ENCODE measurements at regions not wholly inside any gene's neighbourhood (a gene's known extent, or its start where the extent isn't known, plus 50 kb on each side); places are given as distances from the start of the nearest gene placed in this dataset.

DNA sequence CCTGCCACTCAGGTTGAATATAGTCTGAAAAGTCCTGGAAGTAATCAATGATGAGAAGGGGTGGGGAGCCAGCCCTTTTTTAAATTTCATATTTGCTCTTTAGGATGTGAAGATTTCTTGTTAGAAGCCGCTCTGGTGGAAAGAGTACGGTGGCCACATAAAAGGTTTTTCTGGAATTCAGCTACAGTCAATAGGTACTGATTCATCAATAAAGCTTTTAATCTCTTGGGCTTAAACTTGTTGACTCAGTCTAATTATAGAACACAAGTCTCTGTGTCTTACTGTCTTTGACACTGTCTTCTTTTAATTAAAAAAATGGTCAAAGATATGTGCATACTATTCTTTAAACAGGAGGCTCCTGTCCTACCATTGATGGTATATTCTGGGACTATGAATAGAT lies 99.9 kb upstream of the TP63 start:
- Mint-ChIP-seq H3K36me3 (ENCODE audit: low read depth) (peaks cover 5% of the 10 kb centered on the region), H3K4me3 (peak overlapping the region; percentile 48), H3K27ac (peak overlapping the region; percentile 95), H3K27me3 (no peaks in the 10 kb centered on the region), H3K4me1 (peaks cover 17% of the 10 kb centered on the region), H3K9me3 (no peaks in the 10 kb centered on the region)
- ATAC-seq (replicated peaks) = no peak

DNA sequence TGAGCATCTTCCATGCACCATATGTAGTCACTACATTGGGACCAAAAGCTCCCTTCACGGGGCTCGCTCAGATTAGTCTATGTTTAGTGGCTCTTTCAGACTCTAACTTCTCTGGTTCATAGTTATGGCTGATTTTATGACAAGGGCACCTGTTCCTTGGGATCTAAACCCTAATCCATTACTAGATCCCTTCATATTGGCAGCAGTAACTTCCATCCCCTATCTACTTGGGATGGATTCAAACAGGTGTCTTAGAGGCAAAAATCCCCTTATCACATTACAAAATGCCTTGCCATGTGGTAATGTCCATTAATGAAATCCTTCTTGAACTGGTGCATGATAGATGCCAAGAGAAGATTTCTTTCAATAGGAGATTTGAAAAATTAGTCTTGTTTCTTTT lies 96.7 kb upstream of the TP63 start:
- ATAC-seq (replicated peaks) = no peak
- H3K9me3 Mint-ChIP-seq = no peaks in the 10 kb centered on the region
- H3K27me3 Mint-ChIP-seq = no peaks in the 10 kb centered on the region
- H3K36me3 Mint-ChIP-seq (ENCODE audit: low read depth) = peaks cover 5% of the 10 kb centered on the region
- no peak overlapping the region for H3K4me3 Mint-ChIP-seq
- H3K27ac Mint-ChIP-seq = no peak overlapping the region
- peaks cover 23% of the 10 kb centered on the region for H3K4me1 Mint-ChIP-seq

DNA sequence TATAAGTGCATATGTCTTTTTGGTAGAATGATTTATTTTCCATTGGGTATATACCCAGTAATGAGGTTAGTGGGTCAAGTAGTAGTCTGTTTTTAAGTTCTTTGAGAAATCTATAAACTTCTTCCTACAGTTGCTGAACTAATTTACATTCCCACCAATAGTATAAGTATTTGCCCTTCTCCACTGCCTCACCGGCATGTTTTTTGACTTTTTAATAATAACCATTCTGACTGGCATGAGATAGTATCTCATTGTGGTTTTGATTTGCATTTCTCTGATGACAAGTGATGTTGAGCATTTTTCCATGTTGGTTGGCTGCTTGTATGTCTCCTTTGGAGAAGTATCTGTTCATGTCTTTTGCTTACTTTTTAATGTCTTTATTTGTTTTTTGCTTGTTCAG lies 94.1 kb upstream of the TP63 start:
- H3K36me3 Mint-ChIP-seq (ENCODE audit: low read depth) = no peaks in the 10 kb centered on the region
- no peak overlapping the region for H3K4me3 Mint-ChIP-seq
- H3K9me3 Mint-ChIP-seq = no peaks in the 10 kb centered on the region
- peak; percentile 78 for ATAC-seq (replicated peaks)
- peak overlapping the region; percentile 25 for H3K27ac Mint-ChIP-seq
- peaks cover 9% of the 10 kb centered on the region for H3K4me1 Mint-ChIP-seq
- no peaks in the 10 kb centered on the region for H3K27me3 Mint-ChIP-seq

DNA sequence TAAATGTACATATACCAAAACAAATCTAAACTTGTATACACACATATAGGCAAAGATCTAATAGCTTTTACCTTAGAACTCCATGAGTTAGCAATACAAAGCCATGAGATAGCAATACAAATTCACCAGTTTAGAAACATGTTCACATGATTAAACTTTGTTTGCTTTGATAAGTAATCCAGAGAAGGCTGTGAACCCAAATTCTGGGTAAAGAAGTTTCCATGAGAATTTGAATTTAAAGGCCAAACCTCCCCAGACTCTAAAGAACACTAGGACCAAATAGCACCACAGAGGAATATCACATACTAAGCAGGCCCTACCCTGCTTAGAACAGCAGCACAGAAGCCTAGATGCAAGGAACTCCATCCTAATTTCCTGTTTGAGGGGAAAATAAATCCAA lies 83.7 kb upstream of the TP63 start:
- no peaks in the 10 kb centered on the region for H3K36me3 Mint-ChIP-seq (ENCODE audit: low read depth)
- no peak overlapping the region for H3K4me3 Mint-ChIP-seq
- ATAC-seq (replicated peaks) = no peak
- no peaks in the 10 kb centered on the region for H3K27me3 Mint-ChIP-seq
- no peak overlapping the region for H3K27ac Mint-ChIP-seq
- H3K4me1 Mint-ChIP-seq = no peaks in the 10 kb centered on the region
- H3K9me3 Mint-ChIP-seq = peaks cover 27% of the 10 kb centered on the region

DNA sequence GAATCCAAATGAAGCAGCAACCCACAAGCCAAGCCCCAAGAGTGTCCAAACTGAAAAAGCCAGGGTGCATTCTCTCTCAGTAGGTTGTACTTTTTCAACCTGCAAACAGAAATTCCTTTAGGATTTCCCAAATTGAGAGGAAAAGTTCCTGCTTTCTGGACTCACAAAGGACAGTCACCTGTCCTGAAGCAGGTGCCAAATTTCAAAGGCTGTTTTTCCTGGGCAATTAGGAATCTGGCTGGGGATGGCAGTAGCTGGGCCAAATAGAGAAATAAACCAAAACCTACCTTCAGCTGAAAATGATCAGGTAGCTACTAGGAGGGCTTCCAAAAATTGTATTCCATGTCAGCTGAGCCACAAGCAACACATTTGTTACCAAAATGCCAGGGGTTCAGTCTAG lies 83.1 kb upstream of the TP63 start:
- Mint-ChIP-seq H3K4me1 (no peaks in the 10 kb centered on the region), H3K36me3 (ENCODE audit: low read depth) (no peaks in the 10 kb centered on the region), H3K4me3 (no peak overlapping the region), H3K27me3 (no peaks in the 10 kb centered on the region), H3K9me3 (peaks cover 27% of the 10 kb centered on the region), H3K27ac (no peak overlapping the region)
- no peak for ATAC-seq (replicated peaks)

DNA sequence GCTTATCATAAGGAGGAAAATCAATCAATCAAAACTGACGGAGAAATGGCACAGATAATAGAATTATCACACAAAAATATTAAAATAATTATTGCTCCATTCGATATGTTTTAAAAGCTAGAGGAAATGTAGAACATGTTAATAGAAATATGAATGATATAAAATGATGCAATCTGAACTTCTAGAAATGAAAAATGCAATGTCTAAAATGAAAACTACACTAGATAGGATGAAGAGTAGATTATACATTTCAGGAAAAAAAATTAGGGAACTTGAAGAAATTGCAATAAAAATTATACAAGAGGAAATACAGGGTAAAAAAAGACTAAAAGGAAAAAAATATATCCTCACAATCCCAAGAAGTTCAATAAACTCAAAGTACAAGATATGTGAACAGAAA lies 80.2 kb upstream of the TP63 start:
- Mint-ChIP-seq H3K4me1 (no peaks in the 10 kb centered on the region), H3K27me3 (no peaks in the 10 kb centered on the region), H3K36me3 (ENCODE audit: low read depth) (no peaks in the 10 kb centered on the region), H3K27ac (no peak overlapping the region), H3K4me3 (no peak overlapping the region), H3K9me3 (peaks cover 23% of the 10 kb centered on the region)
- ATAC-seq (replicated peaks) = no peak

DNA sequence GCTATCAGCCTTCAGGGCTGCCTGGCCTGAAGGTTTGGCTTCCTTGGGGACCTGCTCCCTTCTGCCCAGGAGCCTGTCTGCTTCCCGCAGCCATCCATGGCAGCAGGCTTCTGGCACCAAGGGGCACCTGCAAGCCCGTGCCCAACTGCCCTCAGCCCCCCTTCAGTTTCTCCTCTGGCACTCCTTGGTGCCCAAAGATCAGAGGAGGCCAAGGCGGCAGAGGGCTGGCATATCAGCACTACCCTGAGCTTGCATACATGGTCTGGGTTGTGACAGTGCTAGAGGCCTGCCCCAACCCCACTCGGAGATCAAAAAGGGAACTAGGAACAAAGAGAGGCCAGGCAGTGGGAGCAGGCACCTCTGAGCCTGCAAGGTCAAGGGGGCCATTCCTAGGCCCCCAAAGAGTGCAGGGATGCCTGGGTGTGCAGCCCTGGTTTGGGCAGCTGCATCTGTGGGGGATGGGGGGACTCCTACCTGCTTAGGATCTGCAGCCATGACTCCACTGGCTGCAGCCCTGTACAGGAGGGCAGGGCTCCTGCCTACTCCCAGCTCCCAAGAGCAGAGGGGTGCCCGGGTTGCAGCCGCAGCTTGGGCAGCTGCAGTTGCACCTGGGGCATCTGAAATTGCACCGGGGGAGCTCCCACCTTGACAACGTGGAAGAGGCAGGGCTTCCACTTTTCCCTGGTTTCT lies 76.2 kb upstream of the TP63 start:
- H3K9me3 Mint-ChIP-seq = peaks cover 10% of the 10 kb centered on the region
- H3K4me1 Mint-ChIP-seq = no peaks in the 10 kb centered on the region
- no peak overlapping the region for H3K4me3 Mint-ChIP-seq
- H3K36me3 Mint-ChIP-seq (ENCODE audit: low read depth) = no peaks in the 10 kb centered on the region
- H3K27me3 Mint-ChIP-seq = no peaks in the 10 kb centered on the region
- H3K27ac Mint-ChIP-seq = no peak overlapping the region
- ATAC-seq (replicated peaks) = no peak

DNA sequence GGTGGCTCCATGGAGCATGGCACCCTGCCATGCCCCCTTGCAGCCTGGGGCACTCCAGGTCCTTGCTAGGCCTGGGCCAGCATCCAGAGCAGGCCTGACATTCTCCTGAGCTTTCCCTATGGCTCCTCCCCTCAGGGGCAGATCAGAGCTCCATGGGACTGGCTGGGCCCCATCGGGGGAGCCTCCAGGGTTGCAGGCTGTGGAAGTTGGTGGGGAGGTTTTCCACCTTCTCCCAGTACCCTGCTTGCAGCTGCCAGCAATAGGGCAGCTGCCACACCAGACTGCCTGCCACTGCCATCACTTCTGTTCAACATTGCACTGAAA lies 75.7 kb upstream of the TP63 start:
- ATAC-seq (replicated peaks) = no peak
- Mint-ChIP-seq H3K27me3 (no peaks in the 10 kb centered on the region), H3K9me3 (peaks cover 6% of the 10 kb centered on the region), H3K4me1 (no peaks in the 10 kb centered on the region), H3K27ac (no peak overlapping the region), H3K36me3 (ENCODE audit: low read depth) (no peaks in the 10 kb centered on the region), H3K4me3 (no peak overlapping the region)

DNA sequence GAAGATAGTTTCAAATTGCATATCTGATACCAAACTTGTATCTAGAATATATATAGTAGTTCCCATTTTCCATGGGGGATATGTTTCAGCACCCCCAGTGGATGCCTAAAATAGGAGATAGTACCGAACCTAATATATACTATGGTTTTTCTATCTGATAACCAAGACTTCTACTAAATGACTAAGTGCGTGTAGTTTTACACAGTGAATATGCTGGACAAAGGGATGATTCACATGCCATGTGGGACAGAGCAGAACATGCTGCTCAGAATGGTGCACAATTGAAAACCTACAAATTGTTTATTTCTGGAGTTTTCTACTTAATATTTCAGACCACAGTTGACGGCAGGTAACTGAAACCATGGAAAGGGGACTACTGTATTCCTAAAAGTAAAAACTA lies 73.4 kb upstream of the TP63 start:
- H3K27me3 Mint-ChIP-seq = no peaks in the 10 kb centered on the region
- ATAC-seq (replicated peaks) = no peak

DNA sequence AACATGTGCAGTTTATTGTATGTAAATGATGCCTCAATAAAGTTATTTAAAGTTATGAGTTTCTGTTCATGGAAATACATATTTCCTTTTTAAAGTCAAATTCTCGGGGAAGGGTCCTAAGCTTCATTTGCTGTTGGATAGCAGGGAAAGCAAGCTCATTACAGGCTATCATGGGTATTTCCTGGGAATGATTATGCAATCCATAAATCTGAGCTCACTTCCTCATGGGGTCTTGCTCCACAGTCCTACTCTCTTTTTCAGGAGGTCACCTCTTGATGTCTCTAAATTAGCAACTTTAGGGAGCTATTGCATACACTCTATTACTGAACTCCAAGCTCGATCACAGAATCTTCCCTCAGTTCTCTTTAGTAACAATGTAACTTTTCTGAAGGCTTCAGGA lies 69.9 kb upstream of the TP63 start:
- H3K9me3 Mint-ChIP-seq = no peaks in the 10 kb centered on the region
- no peak overlapping the region for H3K27ac Mint-ChIP-seq
- H3K4me1 Mint-ChIP-seq = peaks cover 12% of the 10 kb centered on the region
- no peak for ATAC-seq (replicated peaks)
- H3K36me3 Mint-ChIP-seq (ENCODE audit: low read depth) = no peaks in the 10 kb centered on the region
- no peaks in the 10 kb centered on the region for H3K27me3 Mint-ChIP-seq
- no peak overlapping the region for H3K4me3 Mint-ChIP-seq

More for the DNA sequence above, 73.4 kb upstream of the TP63 start:
- Mint-ChIP-seq H3K27ac (no peak overlapping the region), H3K9me3 (no peaks in the 10 kb centered on the region), H3K4me1 (no peaks in the 10 kb centered on the region), H3K4me3 (no peak overlapping the region), H3K36me3 (ENCODE audit: low read depth) (no peaks in the 10 kb centered on the region)

DNA sequence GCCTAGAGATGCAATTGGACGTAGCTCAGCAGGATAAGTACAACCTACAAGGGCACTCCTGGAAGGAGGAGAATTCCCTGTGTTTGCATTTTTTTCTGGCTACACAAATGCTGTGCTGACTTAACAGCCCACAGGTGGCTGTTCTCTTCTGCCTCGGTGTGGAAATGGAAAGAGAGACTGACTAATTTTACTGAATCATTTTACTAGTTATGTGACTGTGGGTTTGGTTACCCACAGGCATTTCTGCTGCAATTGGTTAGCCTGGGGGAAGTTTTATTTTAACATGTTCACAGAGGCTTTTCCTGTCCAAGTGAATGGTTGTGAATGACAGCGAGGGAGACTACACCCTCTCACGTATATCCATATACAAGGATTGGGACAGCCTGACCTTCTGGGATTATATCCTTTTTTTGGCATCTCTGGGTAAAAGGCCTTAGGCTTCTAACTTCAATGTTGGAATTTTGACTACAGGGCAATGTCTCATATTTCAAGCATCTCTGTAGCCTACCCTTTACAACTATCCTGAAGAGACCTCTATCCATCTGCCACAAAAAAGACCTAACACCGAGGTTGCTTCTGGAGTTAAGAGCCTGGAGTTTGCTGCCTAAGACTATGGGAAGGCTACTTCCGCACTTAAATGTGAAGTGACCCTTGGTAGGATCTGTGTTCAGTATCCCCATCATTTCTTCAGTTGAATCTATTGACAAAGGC lies 67.2 kb upstream of the TP63 start:
- peak; percentile 99 for ATAC-seq (replicated peaks)
- Mint-ChIP-seq H3K4me1 (peaks cover 16% of the 10 kb centered on the region), H3K27ac (peak overlapping the region; percentile 37), H3K9me3 (no peaks in the 10 kb centered on the region), H3K36me3 (ENCODE audit: low read depth) (no peaks in the 10 kb centered on the region), H3K4me3 (peak overlapping the region; percentile 11), H3K27me3 (peaks cover 3% of the 10 kb centered on the region)

DNA sequence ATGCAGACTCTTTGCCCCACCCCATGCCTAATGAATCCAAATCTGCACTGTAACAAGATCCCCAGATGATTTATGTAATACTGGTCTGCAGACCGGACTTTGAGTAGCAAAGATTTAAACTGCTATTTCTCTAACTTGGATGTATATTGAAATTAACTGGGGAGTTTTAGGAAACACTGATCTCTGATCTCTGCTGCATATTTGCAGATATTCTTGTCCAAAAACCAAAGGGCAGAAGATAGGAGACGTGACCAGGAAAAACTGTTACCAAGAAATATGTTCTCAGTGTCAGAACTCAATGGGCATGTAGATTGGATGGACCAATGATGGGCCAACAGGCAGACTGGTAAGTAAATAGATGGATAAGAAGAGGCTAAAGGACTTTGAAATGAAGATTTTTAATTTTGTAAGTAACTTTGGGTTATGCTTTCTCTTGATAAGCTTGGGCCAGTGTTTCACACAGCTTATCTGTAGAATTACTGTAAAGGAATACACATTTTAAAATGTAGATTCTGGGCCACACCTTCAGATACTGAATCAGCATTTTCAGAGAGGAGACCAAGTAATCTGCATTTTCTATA lies 64.5 kb upstream of the TP63 start:
- no peaks in the 10 kb centered on the region for H3K9me3 Mint-ChIP-seq
- no peak overlapping the region for H3K4me3 Mint-ChIP-seq
- H3K27ac Mint-ChIP-seq = no peak overlapping the region
- ATAC-seq (replicated peaks) = no peak
- peaks cover 21% of the 10 kb centered on the region for H3K4me1 Mint-ChIP-seq
- peaks cover 3% of the 10 kb centered on the region for H3K27me3 Mint-ChIP-seq
- H3K36me3 Mint-ChIP-seq (ENCODE audit: low read depth) = no peaks in the 10 kb centered on the region

DNA sequence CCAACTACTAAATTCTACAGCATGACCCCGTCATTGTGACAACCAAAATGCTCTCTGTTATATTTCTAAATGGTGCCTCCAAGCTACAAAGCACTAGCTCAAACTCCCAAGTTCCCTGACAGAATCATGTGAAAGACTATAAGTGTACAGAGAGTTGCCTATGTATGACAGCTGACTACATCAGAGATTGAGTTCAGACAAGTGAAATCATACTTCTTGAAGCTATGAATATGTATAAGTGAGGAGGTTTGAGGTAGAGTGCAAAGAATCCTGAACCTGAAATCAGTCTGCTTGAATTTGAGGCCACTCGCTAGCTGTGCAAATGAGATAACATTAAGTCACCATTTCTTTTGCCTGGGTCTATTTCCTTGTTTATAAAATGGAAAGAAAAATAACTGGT lies 63.9 kb upstream of the TP63 start:
- ATAC-seq (replicated peaks) = no peak
- H3K27me3 Mint-ChIP-seq = peaks cover 3% of the 10 kb centered on the region
- H3K9me3 Mint-ChIP-seq = no peaks in the 10 kb centered on the region
- H3K27ac Mint-ChIP-seq = no peak overlapping the region
- H3K4me1 Mint-ChIP-seq = peaks cover 24% of the 10 kb centered on the region
- no peak overlapping the region for H3K4me3 Mint-ChIP-seq
- H3K36me3 Mint-ChIP-seq (ENCODE audit: low read depth) = no peaks in the 10 kb centered on the region

DNA sequence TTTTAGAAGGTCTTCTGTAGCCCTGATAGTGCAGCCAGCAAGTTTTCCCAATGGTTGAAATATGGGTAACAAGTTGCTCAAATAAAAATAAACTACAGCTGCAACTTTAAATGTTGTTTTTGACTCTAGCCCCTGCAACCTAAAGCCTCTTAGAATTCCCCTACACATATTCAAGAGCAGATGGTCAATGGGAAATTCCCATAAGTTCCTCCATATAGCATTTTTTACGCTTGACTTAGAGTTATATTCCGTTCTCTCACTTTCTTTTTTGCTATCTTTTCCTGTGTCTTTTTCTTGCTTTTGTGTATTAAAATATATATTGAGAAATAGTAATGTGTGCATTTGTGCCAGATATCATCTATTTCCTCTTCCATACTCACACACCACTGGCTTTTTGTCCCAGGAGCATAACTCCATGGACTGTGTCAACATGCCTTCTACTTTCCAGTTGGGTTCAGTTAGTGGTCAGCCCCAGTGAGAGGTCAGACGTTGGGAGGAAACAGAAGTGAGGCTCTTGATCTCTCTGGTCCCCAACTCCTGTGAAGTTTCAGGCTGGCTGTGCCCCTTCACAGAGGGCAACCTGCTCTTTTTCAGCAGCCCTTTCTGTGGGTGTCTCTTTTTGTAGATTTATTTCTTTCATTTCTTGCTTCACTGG lies 63.3 kb upstream of the TP63 start:
- H3K27me3 Mint-ChIP-seq = peaks cover 3% of the 10 kb centered on the region
- H3K9me3 Mint-ChIP-seq = no peaks in the 10 kb centered on the region
- H3K4me3 Mint-ChIP-seq = no peak overlapping the region
- H3K27ac Mint-ChIP-seq = no peak overlapping the region
- no peak for ATAC-seq (replicated peaks)
- H3K4me1 Mint-ChIP-seq = peaks cover 26% of the 10 kb centered on the region
- H3K36me3 Mint-ChIP-seq (ENCODE audit: low read depth) = no peaks in the 10 kb centered on the region

DNA sequence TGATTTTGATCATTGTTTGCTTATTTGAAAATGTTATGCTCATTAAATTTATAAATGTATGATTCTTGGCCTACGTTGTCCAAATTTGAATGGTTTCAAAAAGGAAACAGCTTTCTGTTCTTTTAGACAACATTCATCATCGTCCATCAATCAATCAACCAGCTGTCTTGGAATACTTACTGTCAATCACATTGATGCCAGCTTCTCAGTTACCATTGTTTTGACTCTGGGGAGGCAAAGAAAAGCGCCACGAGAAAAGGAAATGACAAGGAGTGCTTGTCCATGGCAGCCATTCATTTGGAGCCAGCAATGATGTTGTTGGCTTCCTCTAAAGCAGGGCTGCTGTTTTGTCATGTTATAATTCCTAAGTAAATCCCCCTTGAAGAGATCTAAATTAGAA lies 62.2 kb upstream of the TP63 start:
- Mint-ChIP-seq H3K9me3 (no peaks in the 10 kb centered on the region), H3K27ac (no peak overlapping the region), H3K4me3 (no peak overlapping the region), H3K36me3 (ENCODE audit: low read depth) (no peaks in the 10 kb centered on the region), H3K4me1 (peaks cover 26% of the 10 kb centered on the region), H3K27me3 (peaks cover 3% of the 10 kb centered on the region)
- no peak for ATAC-seq (replicated peaks)
